Cardiac muscle cell (in vitro differentiated cells and primary cell): ENCODE measurements at regions not wholly inside any gene's neighbourhood (a gene's known extent, or its start where the extent isn't known, plus 50 kb on each side); places are given as distances from the start of the nearest gene placed in this dataset.

Experiments used
- DNase-seq, 2 donors: peaks; one replicate each; pipeline versions ENCODE4 v3.0.0 to v3.0.0-alpha.2; 2010 to 2017; ENCODE audit warnings: low read depth in 1 of 2, low spot score in 1 of 2
- H3K27ac ChIP-seq: fragments of 200-600 bp; sonication (generic); 2 replicates; pipeline ENCODE4 v1.5.1; 2016
- H3K27me3 ChIP-seq: fragments of 200-600 bp; sonication (generic); 2 replicates; pipeline ENCODE4 v1.6.0; 2016; ENCODE audit warnings: control low read depth
- H3K36me3 ChIP-seq: fragments of 200-600 bp; sonication (generic); 2 replicates; pipeline ENCODE4 v1.5.1; 2016; ENCODE audit warnings: control low read depth
- H3K4me1 ChIP-seq: fragments of 200-600 bp; sonication (generic); 2 replicates; pipeline ENCODE4 v1.8.1; 2017; ENCODE audit warnings: low read depth, mild to moderate bottlenecking, mixed run types
- H3K4me3 ChIP-seq: fragments of 200-600 bp; sonication (generic); 2 replicates; pipeline ENCODE4 v1.5.1; 2016; ENCODE audit warnings: mild to moderate bottlenecking
- H3K9me3 ChIP-seq: fragments of 200-600 bp; sonication (generic); 2 replicates; pipeline ENCODE4 v1.5.1; 2017; ENCODE audit warnings: low read depth, mild to moderate bottlenecking, control low read depth
- TF ChIP-seq, protein P1 (sequence below): IDR thresholded peaks from 2 replicates; pipeline ENCODE4 v1.5.1; 2012; ENCODE audit warnings: low read depth, mild to moderate bottlenecking, low read length

- no peak overlapping the region for H3K27ac ChIP-seq
- TF ChIP-seq, protein P1, sequence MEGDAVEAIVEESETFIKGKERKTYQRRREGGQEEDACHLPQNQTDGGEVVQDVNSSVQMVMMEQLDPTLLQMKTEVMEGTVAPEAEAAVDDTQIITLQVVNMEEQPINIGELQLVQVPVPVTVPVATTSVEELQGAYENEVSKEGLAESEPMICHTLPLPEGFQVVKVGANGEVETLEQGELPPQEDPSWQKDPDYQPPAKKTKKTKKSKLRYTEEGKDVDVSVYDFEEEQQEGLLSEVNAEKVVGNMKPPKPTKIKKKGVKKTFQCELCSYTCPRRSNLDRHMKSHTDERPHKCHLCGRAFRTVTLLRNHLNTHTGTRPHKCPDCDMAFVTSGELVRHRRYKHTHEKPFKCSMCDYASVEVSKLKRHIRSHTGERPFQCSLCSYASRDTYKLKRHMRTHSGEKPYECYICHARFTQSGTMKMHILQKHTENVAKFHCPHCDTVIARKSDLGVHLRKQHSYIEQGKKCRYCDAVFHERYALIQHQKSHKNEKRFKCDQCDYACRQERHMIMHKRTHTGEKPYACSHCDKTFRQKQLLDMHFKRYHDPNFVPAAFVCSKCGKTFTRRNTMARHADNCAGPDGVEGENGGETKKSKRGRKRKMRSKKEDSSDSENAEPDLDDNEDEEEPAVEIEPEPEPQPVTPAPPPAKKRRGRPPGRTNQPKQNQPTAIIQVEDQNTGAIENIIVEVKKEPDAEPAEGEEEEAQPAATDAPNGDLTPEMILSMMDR, result no peak
- DNase-seq, result no peak
- H3K4me1 ChIP-seq, result no peaks in the 10 kb centered on the region
- H3K9me3 ChIP-seq, result no peaks in the 10 kb centered on the region
- no peaks in the 10 kb centered on the region for H3K27me3 ChIP-seq
- H3K4me3 ChIP-seq, result no peak overlapping the region
- H3K36me3 ChIP-seq, result no peaks in the 10 kb centered on the region
These were observed 186.5 kb upstream of the ONECUT1 start for GRCh38 chr15:52976516-52977075.

GRCh38 chr15:52975941-52976449 lies 185.9 kb upstream of the ONECUT1 start:
- H3K27me3 ChIP-seq, result no peaks in the 10 kb centered on the region
- TF ChIP-seq, protein P1, result no peak
- H3K4me3 ChIP-seq, result no peak overlapping the region
- H3K4me1 ChIP-seq, result no peaks in the 10 kb centered on the region
- no peak overlapping the region for H3K27ac ChIP-seq
- DNase-seq, result peak in 1 of 2 donors; percentile 46
- H3K36me3 ChIP-seq, result no peaks in the 10 kb centered on the region
- H3K9me3 ChIP-seq, result no peaks in the 10 kb centered on the region

GRCh38 chr15:52963865-52964264 lies 173.7 kb upstream of the ONECUT1 start:
- H3K36me3 ChIP-seq, result no peaks in the 10 kb centered on the region
- no peak for DNase-seq
- no peaks in the 10 kb centered on the region for H3K27me3 ChIP-seq
- TF ChIP-seq, protein P1, result no peak
- H3K4me3 ChIP-seq, result no peak overlapping the region
- H3K9me3 ChIP-seq, result no peaks in the 10 kb centered on the region
- no peaks in the 10 kb centered on the region for H3K4me1 ChIP-seq
- H3K27ac ChIP-seq, result no peak overlapping the region

DNA sequence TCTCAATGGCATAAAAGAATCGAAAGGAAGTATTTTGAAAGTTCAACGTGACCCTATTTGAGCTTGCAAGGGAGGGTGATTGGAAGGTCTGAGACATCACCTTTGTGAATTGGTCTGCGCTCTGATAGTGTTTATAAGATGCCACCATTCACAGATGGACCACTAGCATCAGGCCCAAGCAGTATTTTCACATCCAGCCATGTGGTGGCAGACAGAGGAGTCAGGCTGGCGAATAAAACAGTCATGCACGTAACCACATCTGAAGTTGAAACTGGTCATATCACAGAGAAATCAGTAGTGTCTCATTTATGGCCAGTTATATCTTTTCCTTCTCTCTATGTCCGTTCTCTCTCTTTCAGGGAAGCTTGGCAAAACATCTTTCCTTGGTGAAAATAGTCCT lies 170.1 kb upstream of the ONECUT1 start:
- TF ChIP-seq, protein P1, result no peak
- Histone ChIP-seq H3K27ac (no peak overlapping the region), H3K4me1 (no peaks in the 10 kb centered on the region), H3K36me3 (no peaks in the 10 kb centered on the region), H3K27me3 (no peaks in the 10 kb centered on the region), H3K9me3 (no peaks in the 10 kb centered on the region), H3K4me3 (no peak overlapping the region)
- DNase-seq, result no peak

GRCh38 chr15:52943746-52944145 lies 153.6 kb upstream of the ONECUT1 start:
- Histone ChIP-seq H3K27me3 (peaks cover 6% of the 10 kb centered on the region), H3K4me3 (no peak overlapping the region), H3K36me3 (no peaks in the 10 kb centered on the region), H3K27ac (no peak overlapping the region), H3K4me1 (no peaks in the 10 kb centered on the region), H3K9me3 (no peaks in the 10 kb centered on the region)
- DNase-seq, result no peak
- TF ChIP-seq, protein P1, result no peak
